Natural killer cell (primary cell): ENCODE measurements at regions not wholly inside any gene's neighbourhood (a gene's known extent, or its start where the extent isn't known, plus 50 kb on each side); places are given as distances from the start of the nearest gene placed in this dataset.

Source experiments
- ATAC-seq, 3 donors: fragments of 150-1000 bp in 2 of 3; fragments of 200-7000 bp in 1 of 3; cut with Tn5 transposase; 1 replicate in 1 of 3; 2 replicates in 2 of 3; pipeline ENCODE4 v1.10.0; 2021; ENCODE audit warnings: mild to moderate bottlenecking in 2 of 3, moderate library complexity in 2 of 3
- DNase-seq, 2 donors: peaks; one replicate each; pipeline versions ENCODE4 v3.0.0 to v3.0.0-alpha.2; 2013 to 2021; ENCODE audit warnings: mixed read lengths in 1 of 2
- H3K27ac ChIP-seq: one replicate; pipeline ENCODE4 v1.5.1; 2013; ENCODE audit warnings: mild to moderate bottlenecking, low read length
- H3K27me3 ChIP-seq: one replicate; pipeline ENCODE4 v1.6.1; 2013; ENCODE audit warnings: low read length; ENCODE audit not compliant: control insufficient read depth, insufficient read depth
- H3K36me3 ChIP-seq: one replicate; pipeline ENCODE4 v1.6.1; 2013; ENCODE audit warnings: low read length; ENCODE audit not compliant: control insufficient read depth, insufficient read depth
- H3K4me1 ChIP-seq: one replicate; pipeline ENCODE4 v1.6.1; 2013; ENCODE audit warnings: low read length; ENCODE audit not compliant: control insufficient read depth, insufficient read depth
- H3K4me3 ChIP-seq: one replicate; pipeline ENCODE4 v1.5.1; 2013; ENCODE audit warnings: low read length
- H3K9me3 ChIP-seq: one replicate; pipeline ENCODE4 v1.6.1; 2013; ENCODE audit warnings: low read length; ENCODE audit not compliant: control insufficient read depth, insufficient read depth
- H3K27ac Mint-ChIP-seq, 2 donors: one replicate each; pipeline ENCODE4 v1.8.0; 2022; ENCODE audit warnings: mild to moderate bottlenecking in 2 of 2, mixed read lengths in 2 of 2, moderate library complexity in 1 of 2
- H3K27me3 Mint-ChIP-seq, 2 donors: one replicate each; pipeline ENCODE4 v1.8.0; 2022; ENCODE audit warnings: low read depth in 2 of 2, mixed read lengths in 2 of 2
- H3K36me3 Mint-ChIP-seq: one replicate; pipeline ENCODE4 v1.8.0; 2022; ENCODE audit warnings: mixed read lengths
- H3K4me1 Mint-ChIP-seq, 2 donors: one replicate each; pipeline ENCODE4 v1.8.0; 2022; ENCODE audit warnings: mixed read lengths in 2 of 2
- H3K4me3 Mint-ChIP-seq: one replicate; pipeline ENCODE4 v1.8.0; 2022; ENCODE audit warnings: mild to moderate bottlenecking, moderate library complexity, mixed read lengths
- H3K9me3 Mint-ChIP-seq, 2 donors: one replicate each; pipeline ENCODE4 v1.8.0; 2022; ENCODE audit warnings: mixed read lengths in 2 of 2
- WGBS: methylation state at CpG from one replicate; pipeline ENCODE4 v1.1.7; 2013; ENCODE audit warnings: missing lambda C conversion rate; ENCODE audit not compliant: insufficient coverage; 5-methylcytosine and 5-hydroxymethylcytosine counted together
- intact Hi-C: fragments of 100-400 bp; cut with micrococcal nuclease; formaldehyde crosslinking; loops from one replicate; pipeline ENCODE4 v1.14.2; 2022
- TF ChIP-seq, protein P1 (sequence below): fragments of 200-600 bp; IDR thresholded peaks from one replicate; pipeline ENCODE4 v1.8.0; 2022; ENCODE audit warnings: antibody characterized with exemption

DNA sequence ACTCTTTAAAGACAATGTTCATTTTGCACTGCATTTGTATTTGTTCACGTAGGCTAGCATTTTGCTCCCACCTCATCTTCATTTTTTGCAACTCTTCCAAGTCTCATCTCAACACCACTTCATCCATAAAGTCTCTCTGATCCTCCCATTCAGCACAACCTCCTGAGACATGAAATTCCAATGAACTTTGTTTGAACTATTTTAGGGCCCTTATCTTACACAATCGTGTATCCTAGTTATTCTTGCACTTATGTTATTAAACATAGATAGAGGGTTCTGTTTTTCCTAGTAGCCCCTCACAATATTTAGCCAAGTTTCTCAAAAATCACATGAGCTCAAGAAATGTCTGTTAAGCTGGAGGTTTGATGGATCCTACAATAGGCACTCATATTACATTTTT is 500.5 kb upstream of the ADAMTS5 start:
- Mint-ChIP-seq H3K4me3 (no peak overlapping the region), H3K27me3 (no peaks in the 10 kb centered on the region), H3K4me1 (no peaks in the 10 kb centered on the region), H3K9me3 (peaks cover 2 to 13% of the 10 kb centered on the region in 2 donors), H3K36me3 (no peaks in the 10 kb centered on the region), H3K27ac (no peak overlapping the region)
- H3K27ac ChIP-seq: no peak overlapping the region
- intact Hi-C loops: no loop called here
- H3K9me3 ChIP-seq: no peaks in the 10 kb centered on the region
- 83% methylated on average over 1 of the region's 2 CpGs for WGBS
- DNase-seq (no peak), ATAC-seq (no peak)
- H3K27me3 ChIP-seq: no peaks in the 10 kb centered on the region
- no peak overlapping the region for H3K4me3 ChIP-seq
- TF ChIP-seq, protein P1, sequence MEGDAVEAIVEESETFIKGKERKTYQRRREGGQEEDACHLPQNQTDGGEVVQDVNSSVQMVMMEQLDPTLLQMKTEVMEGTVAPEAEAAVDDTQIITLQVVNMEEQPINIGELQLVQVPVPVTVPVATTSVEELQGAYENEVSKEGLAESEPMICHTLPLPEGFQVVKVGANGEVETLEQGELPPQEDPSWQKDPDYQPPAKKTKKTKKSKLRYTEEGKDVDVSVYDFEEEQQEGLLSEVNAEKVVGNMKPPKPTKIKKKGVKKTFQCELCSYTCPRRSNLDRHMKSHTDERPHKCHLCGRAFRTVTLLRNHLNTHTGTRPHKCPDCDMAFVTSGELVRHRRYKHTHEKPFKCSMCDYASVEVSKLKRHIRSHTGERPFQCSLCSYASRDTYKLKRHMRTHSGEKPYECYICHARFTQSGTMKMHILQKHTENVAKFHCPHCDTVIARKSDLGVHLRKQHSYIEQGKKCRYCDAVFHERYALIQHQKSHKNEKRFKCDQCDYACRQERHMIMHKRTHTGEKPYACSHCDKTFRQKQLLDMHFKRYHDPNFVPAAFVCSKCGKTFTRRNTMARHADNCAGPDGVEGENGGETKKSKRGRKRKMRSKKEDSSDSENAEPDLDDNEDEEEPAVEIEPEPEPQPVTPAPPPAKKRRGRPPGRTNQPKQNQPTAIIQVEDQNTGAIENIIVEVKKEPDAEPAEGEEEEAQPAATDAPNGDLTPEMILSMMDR: no peak
- H3K4me1 ChIP-seq: no peaks in the 10 kb centered on the region
- no peaks in the 10 kb centered on the region for H3K36me3 ChIP-seq

DNA sequence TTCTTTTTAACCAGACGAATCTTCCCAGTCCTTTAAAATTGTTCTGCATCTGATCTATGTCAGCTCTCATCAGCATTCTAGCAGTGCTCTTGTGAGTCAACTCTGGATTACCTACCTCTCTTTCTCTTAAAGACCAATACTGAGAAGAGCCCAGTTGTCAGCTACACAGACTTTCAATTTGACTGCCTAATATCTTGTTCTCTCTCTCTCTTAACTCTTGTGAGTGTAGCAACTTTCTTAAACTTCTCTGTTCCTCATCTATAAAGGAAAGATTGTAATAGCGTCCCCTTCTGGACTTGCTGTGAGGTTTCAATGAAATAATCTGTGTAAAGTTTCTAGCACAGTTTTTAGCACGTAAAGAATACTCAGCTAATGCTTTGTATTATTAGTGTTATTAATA is 499.3 kb upstream of the ADAMTS5 start:
- Histone ChIP-seq H3K36me3 (no peaks in the 10 kb centered on the region), H3K27me3 (no peaks in the 10 kb centered on the region), H3K4me1 (no peaks in the 10 kb centered on the region), H3K4me3 (no peak overlapping the region), H3K9me3 (no peaks in the 10 kb centered on the region), H3K27ac (no peak overlapping the region)
- WGBS: 87% methylated on average over 2 of the region's 3 CpGs
- ATAC-seq (no peak), DNase-seq (no peak)
- Mint-ChIP-seq H3K27ac (no peak overlapping the region), H3K27me3 (no peaks in the 10 kb centered on the region), H3K4me3 (no peak overlapping the region), H3K9me3 (peaks cover 2 to 13% of the 10 kb centered on the region in 2 donors), H3K36me3 (no peaks in the 10 kb centered on the region), H3K4me1 (no peaks in the 10 kb centered on the region)
- intact Hi-C loops: no loop called here
- TF ChIP-seq, protein P1: no peak

DNA sequence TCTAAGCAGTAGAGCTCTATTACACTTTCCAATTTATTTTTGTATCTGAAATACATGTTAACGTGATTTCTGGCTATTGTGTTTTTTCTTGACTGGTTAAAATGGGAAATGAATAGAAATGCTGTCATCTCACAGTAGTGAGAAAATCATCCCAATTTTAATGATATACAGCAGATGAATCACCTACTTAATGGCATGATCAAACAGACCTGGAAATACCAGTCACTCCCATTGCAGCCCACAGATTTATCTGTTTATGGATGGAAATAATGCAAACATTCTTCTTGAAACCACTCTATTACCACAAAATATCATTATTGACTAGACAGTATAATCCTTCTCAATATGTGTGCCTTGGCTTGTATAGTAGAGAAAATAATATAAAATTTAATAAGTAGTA is 497.8 kb upstream of the ADAMTS5 start:
- no peak overlapping the region for H3K4me3 Mint-ChIP-seq
- intact Hi-C loops: no loop called here
- no CpG with 5 or more reads among the region's 1 CpG for WGBS

DNA sequence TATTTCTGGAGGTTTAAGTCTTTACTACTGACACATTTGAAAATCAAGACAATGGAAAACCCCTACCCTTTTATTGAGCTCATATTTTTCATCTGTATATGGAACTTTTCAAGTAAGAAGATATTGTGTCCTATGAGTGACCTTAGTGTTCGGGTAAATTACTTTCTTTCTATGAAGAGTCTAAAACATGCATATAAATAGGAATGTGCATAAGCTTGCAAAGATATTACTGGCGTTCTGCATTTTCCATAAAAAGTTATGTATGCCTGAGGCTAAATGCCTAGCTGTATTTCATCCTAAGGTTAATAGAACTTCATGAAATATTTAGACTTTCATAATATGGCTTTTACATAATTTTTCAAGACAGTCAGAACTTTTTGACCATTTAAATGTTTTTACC is 495.8 kb upstream of the ADAMTS5 start:
- Histone ChIP-seq H3K4me1 (no peaks in the 10 kb centered on the region), H3K27me3 (no peaks in the 10 kb centered on the region), H3K27ac (no peak overlapping the region), H3K9me3 (no peaks in the 10 kb centered on the region), H3K36me3 (no peaks in the 10 kb centered on the region), H3K4me3 (no peak overlapping the region)
- intact Hi-C loops: no loop called here
- no peak for ATAC-seq
- Mint-ChIP-seq H3K4me1 (no peaks in the 10 kb centered on the region), H3K4me3 (no peak overlapping the region), H3K27me3 (no peaks in the 10 kb centered on the region), H3K27ac (no peak overlapping the region), H3K36me3 (no peaks in the 10 kb centered on the region), H3K9me3 (peaks cover 2 to 12% of the 10 kb centered on the region in 2 donors)
- 90% methylated on average over 2 of the region's 2 CpGs for WGBS
- no peak for DNase-seq
- TF ChIP-seq, protein P1: no peak

More for the DNA sequence above, 497.8 kb upstream of the ADAMTS5 start:
- Mint-ChIP-seq H3K4me1 (no peaks in the 10 kb centered on the region), H3K27ac (no peak overlapping the region), H3K27me3 (no peaks in the 10 kb centered on the region), H3K9me3 (peaks cover 2 to 12% of the 10 kb centered on the region in 2 donors), H3K36me3 (no peaks in the 10 kb centered on the region)
- Histone ChIP-seq H3K4me1 (no peaks in the 10 kb centered on the region), H3K9me3 (no peaks in the 10 kb centered on the region), H3K36me3 (no peaks in the 10 kb centered on the region), H3K27ac (no peak overlapping the region), H3K4me3 (no peak overlapping the region), H3K27me3 (no peaks in the 10 kb centered on the region)
- ATAC-seq: no peak
- no peak for DNase-seq
- TF ChIP-seq, protein P1: no peak
